Upper lobe of left lung (tissue), 6 donors: ENCODE measurements at regions not wholly inside any gene's neighbourhood (a gene's known extent, or its start where the extent isn't known, plus 50 kb on each side); places are given as distances from the start of the nearest gene placed in this dataset.

Experiments
- ATAC-seq, 2 donors: fragments of 200-7000 bp; cut with Tn5 transposase; one replicate each; pipeline ENCODE4 v1.9.1; 2022; ENCODE audit warnings: mild to moderate bottlenecking in 2 of 2, moderate library complexity in 2 of 2; ENCODE audit not compliant: low FRiP score in 2 of 2
- DNase-seq, 2 donors: peaks; one replicate each; pipeline ENCODE4 v3.0.0-alpha.2; 2019 to 2020
- H3K27ac ChIP-seq, 4 donors: fragments of 200-600 bp; sonication (generic); one replicate each; pipeline ENCODE4 v1.5.1; 2016 to 2019
- H3K27me3 ChIP-seq, 4 donors: fragments of 200-600 bp; sonication (generic); one replicate each; pipeline ENCODE4 v1.5.1; 2017 to 2019
- H3K36me3 ChIP-seq, 4 donors: fragments of 200-600 bp; sonication (generic); one replicate each; pipeline ENCODE4 v1.5.1; 2016 to 2019
- H3K4me1 ChIP-seq, 4 donors: fragments of 200-600 bp; sonication (generic); one replicate each; pipeline ENCODE4 v1.5.1; 2018 to 2019
- H3K4me3 ChIP-seq, 4 donors: fragments of 200-600 bp; sonication (generic); one replicate each; pipeline ENCODE4 v1.5.1; 2017 to 2019; ENCODE audit warnings: mild to moderate bottlenecking in 2 of 4, moderate library complexity in 1 of 4
- H3K9me3 ChIP-seq, 4 donors: fragments of 200-600 bp; sonication (generic); one replicate each; pipeline ENCODE4 v1.5.1; 2018 to 2019
- EP300 ChIP-seq, 4 donors: sonication (generic); formaldehyde crosslinking; IDR thresholded peaks; one replicate each; pipeline ENCODE4 v1.5.1; 2017; ENCODE audit warnings: antibody characterized with exemption in 4 of 4, control low read depth in 2 of 4
- POLR2A ChIP-seq, 4 donors: fragments of 450-650 bp; IDR thresholded peaks; one replicate each; pipeline ENCODE4 v1.5.1; 2016 to 2017; ENCODE audit warnings: antibody characterized with exemption in 4 of 4, mild to moderate bottlenecking in 2 of 4
- POLR2AphosphoS5 ChIP-seq, 2 donors: sonication (generic); formaldehyde crosslinking; IDR thresholded peaks; one replicate each; pipeline ENCODE4 v1.5.1; 2017; ENCODE audit warnings: antibody characterized with exemption in 2 of 2
- WGBS, 2 donors: methylation state at CpG; one replicate each; pipeline ENCODE4 v1.1.5; 2017 to 2018; 5-methylcytosine and 5-hydroxymethylcytosine counted together
- TF ChIP-seq, protein P1 (sequence below), 6 experiments: fragments of 450-650 bp in 4 of 6; fragments of 200-600 bp in 2 of 6; sonication (generic) in 2 of 6; IDR thresholded peaks; one replicate each; pipeline ENCODE4 v1.5.1; 2016 to 2019; ENCODE audit warnings: antibody characterized with exemption in 6 of 6
- donor health status: DM: no; HTN: no; CAD: no; lungs with moderate emphysema.
- donor health status: DM: no; HTN: yes; CAD: no; lungs with severe emphysema.

DNA sequence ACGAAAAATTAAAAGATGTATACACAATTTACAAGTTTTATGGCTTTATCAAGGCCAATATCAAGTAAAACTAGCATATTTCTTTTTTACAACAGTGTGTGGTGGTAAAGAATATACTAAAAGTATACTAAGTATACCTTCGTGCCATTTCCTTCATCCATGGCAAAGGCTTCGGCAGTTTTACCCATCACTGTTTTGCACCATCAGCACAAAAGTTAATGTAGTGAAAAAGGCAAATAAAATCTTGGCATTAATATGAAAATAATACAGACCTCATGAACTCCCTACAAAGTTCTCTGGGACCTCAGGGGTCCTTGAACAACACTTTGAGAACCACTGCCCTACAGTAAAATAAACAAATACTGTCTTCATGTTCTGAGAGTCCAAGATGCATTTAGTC is 312.3 kb upstream of the NREP start:
- H3K27ac ChIP-seq = no peak overlapping the region
- ATAC-seq (no peak), DNase-seq (no peak)
- no peaks in the 10 kb centered on the region for H3K27me3 ChIP-seq
- H3K36me3 ChIP-seq = no peaks in the 10 kb centered on the region
- WGBS, 2 donors = 90 to 92% methylated on average over 3 of the region's 3 CpGs
- no peaks in the 10 kb centered on the region for H3K9me3 ChIP-seq
- no peak overlapping the region for H3K4me3 ChIP-seq
- TF ChIP-seq EP300 (IDR thresholded peaks at IDR 0.05) = no peak
- TF ChIP-seq POLR2A (IDR thresholded peaks at IDR 0.05) = no peak
- no peaks in the 10 kb centered on the region for H3K4me1 ChIP-seq

- no peak overlapping the region for H3K4me3 ChIP-seq
- no peak for ATAC-seq
- 79 to 85% methylated on average over 3 of the region's 3 CpGs for WGBS, 2 donors
- no peaks in the 10 kb centered on the region for H3K9me3 ChIP-seq
- no peak overlapping the region for H3K27ac ChIP-seq
- H3K27me3 ChIP-seq = no peaks in the 10 kb centered on the region
- H3K4me1 ChIP-seq = no peaks in the 10 kb centered on the region
- no peak for DNase-seq
- H3K36me3 ChIP-seq = no peaks in the 10 kb centered on the region
- TF ChIP-seq EP300 (IDR thresholded peaks at IDR 0.05) (no peak), POLR2AphosphoS5 (IDR thresholded peaks at IDR 0.05) (no peak), POLR2A (IDR thresholded peaks at IDR 0.05) (no peak)
- TF ChIP-seq, protein P1, sequence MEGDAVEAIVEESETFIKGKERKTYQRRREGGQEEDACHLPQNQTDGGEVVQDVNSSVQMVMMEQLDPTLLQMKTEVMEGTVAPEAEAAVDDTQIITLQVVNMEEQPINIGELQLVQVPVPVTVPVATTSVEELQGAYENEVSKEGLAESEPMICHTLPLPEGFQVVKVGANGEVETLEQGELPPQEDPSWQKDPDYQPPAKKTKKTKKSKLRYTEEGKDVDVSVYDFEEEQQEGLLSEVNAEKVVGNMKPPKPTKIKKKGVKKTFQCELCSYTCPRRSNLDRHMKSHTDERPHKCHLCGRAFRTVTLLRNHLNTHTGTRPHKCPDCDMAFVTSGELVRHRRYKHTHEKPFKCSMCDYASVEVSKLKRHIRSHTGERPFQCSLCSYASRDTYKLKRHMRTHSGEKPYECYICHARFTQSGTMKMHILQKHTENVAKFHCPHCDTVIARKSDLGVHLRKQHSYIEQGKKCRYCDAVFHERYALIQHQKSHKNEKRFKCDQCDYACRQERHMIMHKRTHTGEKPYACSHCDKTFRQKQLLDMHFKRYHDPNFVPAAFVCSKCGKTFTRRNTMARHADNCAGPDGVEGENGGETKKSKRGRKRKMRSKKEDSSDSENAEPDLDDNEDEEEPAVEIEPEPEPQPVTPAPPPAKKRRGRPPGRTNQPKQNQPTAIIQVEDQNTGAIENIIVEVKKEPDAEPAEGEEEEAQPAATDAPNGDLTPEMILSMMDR (IDR thresholded peaks at IDR 0.05) = no peak
These were observed 311.6 kb upstream of the NREP start for GRCh38 chr5:112068593-112068992.

DNA sequence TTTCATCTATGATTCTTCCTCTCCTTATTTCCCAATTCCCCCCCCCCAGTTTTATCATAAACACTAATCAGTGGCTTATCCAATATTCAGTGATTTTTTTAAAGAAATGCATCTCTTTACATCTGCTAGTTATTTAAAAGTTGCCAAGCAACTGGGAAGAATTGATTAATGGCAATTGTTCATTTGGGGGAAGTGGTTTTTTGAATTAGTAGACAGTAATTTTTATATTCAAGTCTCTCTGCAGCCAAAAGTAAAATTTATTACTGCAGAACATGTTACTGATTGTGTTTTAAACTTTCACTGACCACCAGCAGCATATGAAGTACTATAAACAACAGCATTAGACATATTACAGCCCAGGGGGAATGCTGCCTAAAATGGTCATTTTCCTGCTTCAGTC is 308.8 kb upstream of the NREP start:
- ATAC-seq (no peak), DNase-seq (no peak)
- TF ChIP-seq POLR2A (IDR thresholded peaks at IDR 0.05) = no peak
- H3K36me3 ChIP-seq = no peaks in the 10 kb centered on the region
- no peaks in the 10 kb centered on the region for H3K27me3 ChIP-seq
- no peaks in the 10 kb centered on the region for H3K4me1 ChIP-seq
- no peak overlapping the region for H3K4me3 ChIP-seq
- no peak overlapping the region for H3K27ac ChIP-seq
- no peaks in the 10 kb centered on the region for H3K9me3 ChIP-seq

DNA sequence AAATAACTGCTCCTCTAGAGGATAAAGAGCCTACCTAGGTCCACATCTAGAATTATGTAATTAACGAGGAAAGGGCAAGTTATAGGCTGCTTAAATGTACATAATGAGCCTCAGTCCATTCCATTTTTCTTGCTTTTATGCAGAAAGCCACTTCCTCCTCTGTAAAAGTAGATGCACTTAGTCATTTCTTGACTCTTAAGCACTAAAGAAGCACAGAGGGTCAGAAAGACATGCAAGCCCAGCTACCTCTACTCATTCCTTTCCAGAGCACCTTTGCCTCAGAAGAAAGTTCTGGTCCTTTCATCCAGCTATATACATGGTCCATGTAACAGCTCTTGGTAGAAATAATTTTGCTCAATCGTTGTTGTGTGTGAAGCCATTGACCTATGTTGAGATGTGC is 308.0 kb upstream of the NREP start:
- no peak for ATAC-seq
- Histone ChIP-seq H3K4me3 (no peak overlapping the region), H3K27me3 (no peaks in the 10 kb centered on the region), H3K4me1 (no peaks in the 10 kb centered on the region), H3K9me3 (no peaks in the 10 kb centered on the region), H3K27ac (no peak overlapping the region), H3K36me3 (no peaks in the 10 kb centered on the region)
- no peak for DNase-seq
- WGBS, 2 donors = 79 to 81% methylated on average over 2 of the region's 2 CpGs
- no peak for TF ChIP-seq POLR2AphosphoS5 (IDR thresholded peaks at IDR 0.05)
- TF ChIP-seq, protein P1 (IDR thresholded peaks at IDR 0.05) = no peak
- no peak for TF ChIP-seq POLR2A (IDR thresholded peaks at IDR 0.05)
- no peak for TF ChIP-seq EP300 (IDR thresholded peaks at IDR 0.05)

DNA sequence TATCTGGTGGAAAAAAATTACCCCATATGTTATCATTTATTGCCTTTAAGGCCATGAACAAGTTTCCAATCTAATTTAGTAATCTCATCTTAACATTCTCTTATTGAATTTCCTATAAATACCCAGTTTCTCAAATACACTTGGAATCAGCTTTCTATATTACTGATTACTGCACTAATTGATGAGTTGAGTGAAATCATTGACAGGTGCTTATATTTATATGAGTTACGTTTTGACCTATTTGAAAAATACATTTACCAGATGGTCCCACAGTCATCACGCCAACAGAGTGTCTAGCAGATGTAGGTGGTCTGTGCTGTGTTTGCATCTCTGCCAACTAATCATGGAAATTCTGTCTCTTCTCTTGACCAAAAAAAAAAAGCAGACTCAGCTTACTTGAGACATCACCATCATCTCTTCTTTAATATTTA is 307.3 kb upstream of the NREP start:
- ATAC-seq (no peak), DNase-seq (no peak)
- no peaks in the 10 kb centered on the region for H3K36me3 ChIP-seq
- H3K9me3 ChIP-seq = no peaks in the 10 kb centered on the region
- no peaks in the 10 kb centered on the region for H3K27me3 ChIP-seq
- TF ChIP-seq EP300 (IDR thresholded peaks at IDR 0.05) (no peak), POLR2AphosphoS5 (IDR thresholded peaks at IDR 0.05) (no peak), POLR2A (IDR thresholded peaks at IDR 0.05) (no peak)
- TF ChIP-seq, protein P1 (IDR thresholded peaks at IDR 0.05) = no peak
- 93% methylated on average over 2 of the region's 2 CpGs for WGBS, 2 donors
- no peak overlapping the region for H3K4me3 ChIP-seq
- no peaks in the 10 kb centered on the region for H3K4me1 ChIP-seq
- no peak overlapping the region for H3K27ac ChIP-seq

- Histone ChIP-seq H3K27me3 (no peaks in the 10 kb centered on the region), H3K9me3 (no peaks in the 10 kb centered on the region), H3K4me1 (no peaks in the 10 kb centered on the region), H3K27ac (no peak overlapping the region), H3K36me3 (no peaks in the 10 kb centered on the region), H3K4me3 (no peak overlapping the region)
- ATAC-seq (no peak), DNase-seq (no peak)
- TF ChIP-seq POLR2A (IDR thresholded peaks at IDR 0.05) = no peak
- no peak for TF ChIP-seq POLR2AphosphoS5 (IDR thresholded peaks at IDR 0.05)
- TF ChIP-seq EP300 (IDR thresholded peaks at IDR 0.05) = no peak
- TF ChIP-seq, protein P1 (IDR thresholded peaks at IDR 0.05) = no peak
- 79 to 93% methylated on average over 1 of the region's 1 CpG for WGBS, 2 donors
These were observed 306.9 kb upstream of the NREP start for GRCh38 chr5:112063856-112064255.
